LHCN-M2 (cell line): ENCODE measurements at regions not wholly inside any gene's neighbourhood (a gene's known extent, or its start where the extent isn't known, plus 50 kb on each side); places are given as distances from the start of the nearest gene placed in this dataset.

Experiments
- DNase-seq: peaks from one replicate; pipeline ENCODE4 v3.0.0-alpha.2; 2012; ENCODE audit warnings: low read depth

DNA sequence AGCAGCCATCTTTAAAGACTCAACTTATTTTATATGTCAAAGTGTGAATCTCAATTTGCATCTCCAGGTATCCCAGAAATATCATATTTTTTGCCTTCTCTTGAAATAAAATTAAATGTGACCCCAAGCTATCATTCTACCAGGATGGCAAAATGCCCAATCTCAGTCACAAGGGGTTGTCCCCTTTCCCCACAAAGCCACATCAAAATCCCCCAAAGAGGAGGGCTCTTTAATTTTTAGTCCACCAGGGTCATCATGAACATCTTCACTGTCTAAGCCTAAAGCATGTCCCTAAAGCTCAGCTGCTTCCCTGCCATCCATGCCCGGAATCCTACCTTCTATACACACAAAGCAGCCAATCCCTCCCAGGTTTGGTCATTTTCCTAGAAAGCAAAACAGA, 670.5 kb upstream of the KLF4 start:
- DNase-seq, result no peak

DNA sequence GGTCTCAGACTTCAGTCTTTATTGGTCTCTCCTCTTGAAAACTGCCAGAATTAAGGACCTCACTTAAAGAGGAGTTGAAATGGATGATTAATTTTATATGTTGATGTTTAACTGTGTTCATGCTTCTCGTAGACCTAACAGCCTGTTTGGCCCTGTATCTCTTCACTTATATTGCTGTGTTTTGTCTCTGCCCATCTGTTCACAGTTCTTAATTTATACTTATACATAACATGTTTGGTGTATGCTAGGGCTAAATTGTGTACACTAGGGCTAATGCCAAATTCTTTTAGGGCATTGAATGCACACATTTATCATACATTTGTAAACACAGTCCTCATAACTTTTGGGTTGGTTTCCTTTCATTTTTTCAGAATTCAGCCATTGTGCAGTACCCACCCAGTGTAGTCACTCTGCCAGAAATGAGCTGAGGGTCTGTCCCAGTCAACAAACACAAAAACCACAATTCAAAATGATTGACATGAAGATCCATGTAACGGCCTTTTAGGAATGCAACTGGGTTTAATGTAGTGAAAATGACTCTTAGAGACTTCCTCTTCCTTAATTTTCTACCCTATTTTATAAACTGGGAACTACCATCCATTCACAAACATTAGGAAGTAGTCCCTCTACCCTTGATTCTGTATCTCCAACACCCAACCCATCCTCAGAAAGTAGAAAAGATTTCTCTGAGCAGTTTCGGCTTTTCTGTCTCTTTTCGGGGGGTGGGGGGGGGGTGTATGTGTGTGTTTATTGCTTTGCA, 668.8 kb upstream of the KLF4 start:
- DNase-seq, result no peak

DNA sequence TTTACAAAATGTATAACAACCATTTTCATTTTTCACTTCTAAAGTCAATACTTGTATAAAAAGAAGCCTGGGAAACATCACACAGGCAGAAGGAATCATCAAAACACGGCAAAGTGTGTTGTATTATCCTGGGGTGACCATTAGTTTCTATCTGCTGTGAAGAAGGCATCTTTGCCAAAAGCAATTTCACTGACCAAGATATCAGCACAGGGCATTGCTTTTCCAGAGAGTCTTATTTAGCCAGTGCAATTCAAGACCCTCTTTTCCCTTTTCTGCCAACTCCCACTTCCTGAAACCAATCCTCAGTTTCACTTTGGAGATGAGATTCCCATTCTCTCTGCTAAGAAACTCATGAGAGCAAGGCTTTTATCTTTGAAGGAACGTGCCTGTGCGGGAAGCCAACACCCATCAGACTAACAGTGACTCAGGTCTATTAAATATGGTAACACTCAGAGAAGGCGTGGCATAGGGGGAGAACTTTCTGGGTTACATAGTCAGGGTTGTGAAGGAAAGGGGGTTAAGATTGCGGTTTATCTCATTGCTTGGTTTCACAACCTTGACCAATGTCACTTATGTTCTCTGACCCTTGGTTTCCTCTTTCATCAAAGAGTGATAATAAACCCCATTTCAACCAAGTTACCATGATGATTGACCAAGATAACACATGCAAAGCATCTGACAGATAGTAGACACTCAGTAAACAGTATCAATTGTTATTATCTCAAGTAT, 666.9 kb upstream of the KLF4 start:
- DNase-seq, result peak; percentile 45

DNA sequence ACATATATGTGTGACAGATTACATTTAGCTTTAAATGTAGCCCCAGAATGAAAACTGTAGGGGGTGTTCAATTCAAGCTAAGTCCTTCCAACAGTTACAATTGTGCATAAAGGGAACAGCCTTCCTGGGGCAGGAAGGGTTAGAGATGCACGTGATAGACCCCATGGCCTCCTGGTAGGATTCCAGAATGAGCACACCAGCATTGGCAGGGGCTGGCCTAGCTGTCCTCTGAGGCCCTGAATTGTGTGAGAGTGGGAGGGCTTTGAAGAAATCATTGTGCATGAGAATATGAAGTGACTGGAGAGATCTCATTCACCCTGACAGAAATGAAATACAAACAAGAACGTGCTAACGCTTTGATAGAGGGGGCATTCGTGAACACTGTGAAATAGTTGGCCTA, 663.8 kb upstream of the KLF4 start:
- DNase-seq, result no peak

DNA sequence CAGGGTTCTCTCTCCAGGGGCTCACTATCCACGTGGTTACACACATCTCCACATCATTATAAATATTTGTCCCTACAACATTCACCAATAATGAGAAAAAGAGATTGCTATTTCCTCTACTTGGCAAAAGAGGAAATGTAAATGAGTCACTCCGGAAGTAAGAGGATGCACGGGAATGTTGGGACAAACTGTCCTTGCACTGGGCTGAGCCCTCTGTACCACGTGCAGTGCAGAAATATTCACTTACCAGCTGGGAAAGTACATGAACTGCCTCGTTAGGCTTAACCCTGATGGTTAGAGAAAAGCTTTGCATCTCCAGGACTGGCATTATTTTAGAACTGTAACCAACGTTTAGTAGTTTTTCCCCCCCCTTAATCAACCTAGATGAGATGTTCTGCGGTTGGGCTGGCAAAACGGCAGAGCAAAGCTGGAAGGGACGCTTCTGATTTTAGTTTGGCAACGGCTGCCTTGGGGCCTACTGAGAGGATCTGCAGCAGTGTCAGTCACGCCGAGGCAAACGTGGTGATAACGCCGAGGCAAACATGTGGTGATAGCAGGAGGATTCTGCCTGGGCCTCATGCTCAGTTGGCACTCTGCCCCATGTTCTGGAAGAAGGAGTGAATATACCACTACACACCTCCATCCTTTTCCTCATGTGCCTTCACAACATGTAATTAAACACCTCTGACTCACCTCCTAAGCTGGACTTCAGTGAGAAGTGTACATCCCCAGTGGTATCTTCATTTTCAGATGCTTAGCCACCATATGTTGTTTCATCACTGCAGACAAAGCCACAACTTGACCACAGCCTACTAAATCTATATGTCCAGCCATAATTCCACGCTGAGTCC, 661.4 kb upstream of the KLF4 start:
- peak; percentile 85 for DNase-seq

DNA sequence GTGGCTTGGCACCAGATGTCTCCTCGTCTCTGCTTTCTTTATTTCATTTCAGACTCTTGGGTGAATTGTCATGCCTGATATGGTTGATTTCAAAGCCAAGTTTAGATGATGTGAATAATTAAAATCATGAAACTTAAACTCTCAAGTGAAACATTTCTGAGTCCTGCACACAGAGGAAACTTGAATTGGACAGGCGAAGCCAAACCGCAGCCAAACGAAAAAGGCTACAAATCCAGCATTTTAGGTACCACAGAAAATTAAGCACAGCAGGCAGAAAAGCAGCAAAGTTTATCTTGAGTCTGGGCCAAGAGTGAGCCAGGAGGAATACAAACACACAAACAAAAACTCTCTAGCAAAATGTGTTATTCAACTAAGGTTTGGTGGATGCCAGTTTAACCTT, 659.8 kb upstream of the KLF4 start:
- no peak for DNase-seq

DNA sequence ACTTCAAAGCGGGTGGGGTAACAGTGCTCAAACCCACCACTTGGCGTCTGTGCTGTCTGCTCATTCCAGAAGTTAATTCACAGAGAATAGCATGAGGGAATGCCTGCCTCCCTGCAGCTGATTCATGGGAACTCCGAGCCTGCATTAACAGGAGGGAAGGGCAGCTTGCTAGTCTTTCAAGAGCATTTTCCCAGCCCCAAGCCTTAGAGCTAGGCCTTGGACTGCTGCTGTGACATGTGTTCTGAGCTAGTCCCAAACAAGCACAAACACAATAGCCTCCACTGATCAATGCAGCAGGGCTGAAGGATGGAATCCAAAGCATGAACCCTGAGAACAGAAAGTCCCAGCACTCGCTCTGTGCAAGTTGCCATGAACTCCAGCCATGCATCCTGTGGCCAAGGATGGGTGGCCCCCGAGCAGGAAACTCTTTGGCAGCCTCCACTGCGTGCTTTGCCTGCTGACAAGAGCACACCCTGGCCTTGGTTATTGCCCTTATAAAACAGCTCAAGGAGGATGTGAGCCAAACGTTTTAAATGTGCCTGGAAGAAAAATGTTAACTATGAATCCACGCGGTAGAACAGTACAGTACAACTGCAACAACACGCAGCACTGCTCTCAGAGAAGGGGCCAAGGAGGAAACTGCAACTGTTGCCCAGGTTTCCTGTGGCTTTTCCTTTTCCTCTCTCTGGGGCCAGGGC, 653.1 kb upstream of the KLF4 start:
- DNase-seq, result peak; percentile 63

DNA sequence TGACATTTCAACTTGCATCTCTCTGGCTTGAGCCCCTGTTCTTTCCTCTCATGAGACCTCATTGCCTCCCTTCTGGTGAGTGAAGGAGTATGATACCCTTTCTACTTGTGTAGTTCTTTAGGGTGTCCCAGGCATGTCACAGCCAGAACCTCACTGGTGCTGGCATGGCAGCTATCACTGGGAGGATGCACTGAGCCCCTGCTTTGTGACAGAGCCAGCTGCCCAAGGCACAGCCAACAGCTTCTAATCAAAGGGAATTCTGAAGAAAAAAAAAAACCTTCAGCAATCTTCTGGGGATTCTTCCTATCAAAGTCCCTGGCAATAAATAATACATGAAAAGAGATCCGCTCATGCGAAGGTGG, 652.6 kb upstream of the KLF4 start:
- DNase-seq, result no peak

DNA sequence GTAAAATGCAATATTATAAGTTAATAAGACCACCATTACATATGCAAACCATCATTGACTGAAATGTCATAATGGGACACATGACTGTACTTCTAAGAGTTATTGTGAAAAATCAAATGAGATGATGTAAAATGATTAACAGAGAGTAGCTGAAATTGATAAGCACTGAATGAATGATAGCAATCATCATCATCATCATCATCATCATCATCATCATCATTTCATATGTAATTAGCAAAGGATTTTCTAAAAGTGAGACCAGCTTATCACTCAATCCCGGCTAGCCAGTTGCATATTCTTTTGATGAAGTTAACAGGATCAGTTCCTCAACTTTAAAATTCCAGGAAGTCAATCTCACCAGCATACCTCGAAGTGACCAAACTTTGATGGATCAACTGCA, 650.3 kb upstream of the KLF4 start:
- no peak for DNase-seq

DNA sequence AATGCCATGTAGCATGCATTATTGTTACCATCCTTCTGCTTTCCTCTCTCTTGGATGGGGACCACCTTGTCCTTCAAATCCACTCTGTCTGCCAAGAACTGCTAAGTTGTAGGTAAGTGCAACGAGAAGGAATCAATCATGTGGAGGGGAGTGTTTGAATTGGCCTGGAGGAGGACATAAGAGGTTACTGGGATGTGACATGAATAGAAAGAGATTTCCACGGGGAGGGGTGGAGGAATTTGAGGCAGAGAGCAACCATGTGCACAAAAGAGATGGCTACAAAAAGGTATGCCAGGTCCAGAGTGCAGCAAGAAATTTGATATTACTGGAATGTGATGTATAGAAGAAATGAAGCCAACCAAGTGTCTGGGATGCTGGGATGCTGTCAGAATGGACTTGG, 648.9 kb upstream of the KLF4 start:
- no peak for DNase-seq

DNA sequence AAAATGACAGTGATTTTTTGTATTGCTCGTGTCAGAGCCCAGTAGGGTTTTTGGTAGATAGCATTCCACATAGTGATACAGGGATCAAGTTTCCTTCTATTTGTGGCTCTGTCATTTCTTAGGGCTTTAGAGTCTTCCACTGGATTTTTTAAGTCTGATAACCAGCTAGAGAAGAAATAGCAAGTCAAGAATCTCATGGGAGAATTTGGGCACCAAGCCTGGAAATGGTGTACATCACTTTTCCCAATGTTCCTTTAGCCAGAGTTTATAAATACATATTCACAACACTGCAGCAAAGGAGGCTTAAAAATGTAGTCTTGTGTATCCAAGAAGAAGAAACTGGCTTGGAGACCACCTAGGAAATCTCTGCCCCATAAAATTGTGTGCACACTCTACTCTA, 647.1 kb upstream of the KLF4 start:
- no peak for DNase-seq

DNA sequence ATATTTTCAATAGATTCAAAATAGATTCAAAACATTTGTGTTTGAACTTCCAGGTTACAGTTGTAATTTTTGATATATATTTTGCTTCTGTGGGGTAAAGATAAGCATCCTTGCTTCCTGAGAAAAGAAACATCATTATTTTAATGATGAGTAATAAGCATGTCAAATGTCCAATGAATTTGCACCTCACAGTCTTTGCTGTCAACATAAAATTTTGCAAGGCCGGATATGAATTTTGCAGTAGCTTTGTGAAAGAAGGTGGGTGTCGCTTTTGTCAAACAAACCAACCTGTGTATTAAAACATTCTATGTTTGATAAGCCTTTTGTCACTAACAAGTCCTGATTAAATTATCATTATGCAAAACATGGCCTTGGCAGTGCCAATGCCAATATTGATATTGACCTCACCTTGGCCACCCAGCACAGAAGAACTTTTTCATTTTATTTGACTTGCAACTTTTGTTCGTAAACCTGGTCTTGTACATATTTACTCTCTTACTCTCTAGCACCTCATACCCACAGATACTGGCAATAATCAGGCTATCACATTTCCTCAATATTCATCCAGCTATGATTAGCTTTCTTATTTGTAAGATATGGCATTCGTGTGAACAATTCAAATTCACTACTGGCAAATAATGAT, 645.0 kb upstream of the KLF4 start:
- no peak for DNase-seq

DNA sequence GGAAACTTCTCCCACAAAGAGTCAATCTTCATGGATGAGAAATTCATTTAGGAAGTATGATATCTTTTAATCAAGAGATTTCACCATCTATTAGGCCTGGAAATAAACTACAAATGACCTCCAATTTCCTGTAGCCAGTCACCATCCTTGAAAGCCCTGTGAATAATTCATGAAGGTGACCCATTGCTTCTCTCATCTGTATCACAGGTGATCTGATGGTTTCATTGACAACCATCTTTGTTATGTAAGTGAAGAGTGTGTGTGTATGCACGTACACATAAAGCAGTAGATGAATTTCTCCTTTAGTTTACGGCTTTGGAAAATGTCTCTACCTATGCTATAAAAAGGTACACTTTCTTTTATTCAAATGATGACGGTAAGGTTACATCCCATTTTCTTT, 644.1 kb upstream of the KLF4 start:
- no peak for DNase-seq

DNA sequence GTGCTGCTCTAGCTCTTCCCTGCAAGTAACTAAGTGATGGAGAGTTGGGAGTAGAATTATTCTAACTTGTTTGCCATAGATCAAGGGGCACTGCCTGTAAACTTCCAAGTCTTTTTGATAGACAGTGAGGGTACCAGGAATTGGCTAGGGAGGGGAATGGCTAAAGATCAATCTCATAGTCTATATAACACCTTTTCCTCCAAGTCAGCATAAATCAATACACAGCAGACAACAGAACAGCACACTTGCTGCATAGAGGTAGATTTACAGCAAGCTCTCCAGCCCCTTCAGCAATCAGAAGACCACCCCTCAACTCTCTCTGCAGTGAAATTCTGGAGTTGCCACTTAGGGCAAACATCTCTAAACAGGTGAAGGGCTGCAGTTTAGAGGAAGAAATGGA, 643.5 kb upstream of the KLF4 start:
- DNase-seq, result no peak

DNA sequence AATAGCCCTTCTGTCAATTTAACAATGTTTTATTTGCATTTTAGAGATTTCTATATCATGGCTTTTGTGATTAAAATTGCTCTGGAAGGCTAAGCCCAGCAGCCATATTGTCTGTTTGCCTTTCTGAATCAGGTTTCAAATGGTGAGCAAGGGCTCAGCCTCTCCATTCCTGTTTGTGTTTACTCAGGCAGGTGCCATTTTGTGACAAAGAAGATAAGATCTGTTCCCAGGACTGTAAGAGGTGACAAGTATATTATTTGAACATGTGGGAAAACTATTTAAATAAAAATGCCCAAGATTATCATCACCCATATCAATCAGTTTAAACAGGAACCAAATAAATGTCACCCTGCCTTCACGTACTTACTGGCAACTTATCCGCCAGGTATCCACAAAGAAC, 641.3 kb upstream of the KLF4 start:
- DNase-seq, result no peak

DNA sequence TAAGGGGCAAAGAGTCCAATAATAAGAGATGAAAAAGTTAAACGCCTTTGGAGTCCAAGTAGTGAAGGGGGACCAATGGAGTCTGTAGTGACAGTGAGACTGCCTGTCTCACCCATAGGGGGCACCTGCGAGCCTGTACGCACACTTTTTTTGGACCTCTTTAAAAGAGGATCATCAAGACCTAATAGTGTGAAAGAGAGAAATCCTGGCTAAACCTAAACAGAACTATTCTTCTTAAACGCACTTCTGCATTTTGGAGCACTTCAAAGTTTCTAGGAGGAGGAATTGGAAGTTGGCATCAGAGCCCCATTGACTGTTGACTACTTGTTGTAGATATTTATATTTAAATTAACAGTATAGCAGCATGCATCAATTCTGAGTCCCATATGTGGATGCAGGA, 636.1 kb upstream of the KLF4 start:
- no peak for DNase-seq

DNA sequence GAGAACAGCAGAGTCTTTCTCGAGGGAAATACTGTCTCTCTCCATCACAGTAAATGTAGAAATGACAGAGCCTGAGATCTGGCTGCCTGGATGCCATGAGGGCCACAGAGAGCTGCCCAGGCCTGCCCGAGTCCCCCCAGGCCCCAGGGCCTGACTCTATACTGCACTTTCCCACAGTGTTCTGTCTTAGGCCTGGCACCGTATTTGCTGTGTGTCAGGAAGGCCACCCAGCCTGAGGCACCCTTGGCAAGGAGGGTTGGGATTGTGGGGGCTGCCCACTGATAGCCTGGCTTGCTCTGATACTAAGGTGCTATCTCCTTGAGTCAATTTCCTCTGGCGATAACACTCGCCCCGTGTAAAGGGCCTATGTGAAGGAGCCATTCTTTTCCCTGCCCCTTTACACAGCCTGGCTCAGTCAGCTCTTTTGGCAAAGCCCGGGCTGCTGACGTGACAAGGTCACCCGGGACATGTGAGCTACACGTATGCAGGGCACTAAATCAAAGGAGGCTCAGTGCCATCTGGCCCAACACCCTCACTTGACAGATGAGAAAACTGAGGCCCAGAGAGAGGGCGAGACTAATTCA, 630.1 kb upstream of the KLF4 start:
- DNase-seq, result no peak

DNA sequence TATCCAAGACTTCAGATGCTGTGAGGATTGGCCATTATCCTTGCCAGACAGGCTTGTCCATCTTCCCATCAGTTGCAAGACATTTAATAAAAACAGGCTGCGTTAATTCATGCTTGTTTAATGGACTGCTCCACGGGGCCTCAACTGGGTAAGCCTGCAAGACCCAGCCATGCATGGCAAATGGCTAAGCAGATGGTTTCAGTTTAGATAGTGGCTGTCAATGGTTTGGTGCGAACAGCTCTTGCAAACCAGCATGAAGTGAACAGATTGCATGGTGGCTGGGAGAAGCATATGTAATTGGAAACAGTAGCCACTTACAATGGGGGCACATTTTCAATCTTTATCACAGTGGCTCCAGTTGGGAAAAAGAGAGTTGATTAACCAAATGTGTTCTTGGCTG, 628.2 kb upstream of the KLF4 start:
- no peak for DNase-seq

DNA sequence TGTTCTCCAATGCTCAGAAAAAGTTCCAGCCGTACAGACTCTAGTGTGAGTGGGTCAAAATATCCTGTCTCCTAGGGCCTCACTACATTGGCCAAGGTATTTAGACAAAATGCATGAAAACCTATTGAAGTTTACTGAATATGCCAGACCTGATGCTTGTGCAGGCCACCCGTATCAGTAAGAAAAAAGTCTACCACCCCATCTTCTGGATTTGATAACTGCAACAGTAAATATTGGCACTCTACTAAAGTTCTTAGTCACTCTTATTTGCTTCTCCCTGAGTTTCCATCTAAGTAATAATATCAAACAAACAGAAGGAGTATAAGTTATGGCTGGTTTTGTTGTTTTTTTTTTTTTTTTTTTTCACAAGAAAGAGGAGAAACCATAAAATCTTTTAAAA, 627.7 kb upstream of the KLF4 start:
- DNase-seq, result no peak

DNA sequence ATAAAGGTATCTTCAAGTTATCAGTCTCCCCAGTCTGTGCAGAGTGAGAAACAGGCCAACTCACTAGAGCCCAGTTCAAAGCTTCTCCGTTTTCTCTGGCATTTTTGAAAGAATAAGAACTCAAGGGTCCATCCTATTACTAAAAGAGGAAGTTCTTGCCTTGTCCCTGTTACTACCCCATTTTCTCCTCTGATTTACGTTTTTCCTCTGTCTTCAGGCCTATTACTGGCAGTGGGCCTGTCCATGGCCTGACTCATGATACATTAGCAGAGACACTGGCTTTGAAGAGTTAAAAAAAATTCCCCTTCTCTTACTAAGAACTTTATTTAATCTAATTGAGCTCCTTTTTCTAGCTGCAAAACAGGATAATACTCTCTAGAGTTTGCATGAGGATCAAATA, 624.0 kb upstream of the KLF4 start:
- DNase-seq, result no peak
